IPS DF 4.7 (cell line): ENCODE measurements at regions not wholly inside any gene's neighbourhood (a gene's known extent, or its start where the extent isn't known, plus 50 kb on each side); places are given as distances from the start of the nearest gene placed in this dataset.
"Not testable (repeated sequence)": the region's sequence is repeated elsewhere in the genome, so short reads cannot be mapped to it uniquely, and the experiment has no call there.

ENCODE experiments used
- DNase-seq: peaks from one replicate; pipeline ENCODE4 v3.0.0-alpha.2; 2013; ENCODE audit warnings: low spot score; ENCODE audit errors: extremely low read depth

DNA sequence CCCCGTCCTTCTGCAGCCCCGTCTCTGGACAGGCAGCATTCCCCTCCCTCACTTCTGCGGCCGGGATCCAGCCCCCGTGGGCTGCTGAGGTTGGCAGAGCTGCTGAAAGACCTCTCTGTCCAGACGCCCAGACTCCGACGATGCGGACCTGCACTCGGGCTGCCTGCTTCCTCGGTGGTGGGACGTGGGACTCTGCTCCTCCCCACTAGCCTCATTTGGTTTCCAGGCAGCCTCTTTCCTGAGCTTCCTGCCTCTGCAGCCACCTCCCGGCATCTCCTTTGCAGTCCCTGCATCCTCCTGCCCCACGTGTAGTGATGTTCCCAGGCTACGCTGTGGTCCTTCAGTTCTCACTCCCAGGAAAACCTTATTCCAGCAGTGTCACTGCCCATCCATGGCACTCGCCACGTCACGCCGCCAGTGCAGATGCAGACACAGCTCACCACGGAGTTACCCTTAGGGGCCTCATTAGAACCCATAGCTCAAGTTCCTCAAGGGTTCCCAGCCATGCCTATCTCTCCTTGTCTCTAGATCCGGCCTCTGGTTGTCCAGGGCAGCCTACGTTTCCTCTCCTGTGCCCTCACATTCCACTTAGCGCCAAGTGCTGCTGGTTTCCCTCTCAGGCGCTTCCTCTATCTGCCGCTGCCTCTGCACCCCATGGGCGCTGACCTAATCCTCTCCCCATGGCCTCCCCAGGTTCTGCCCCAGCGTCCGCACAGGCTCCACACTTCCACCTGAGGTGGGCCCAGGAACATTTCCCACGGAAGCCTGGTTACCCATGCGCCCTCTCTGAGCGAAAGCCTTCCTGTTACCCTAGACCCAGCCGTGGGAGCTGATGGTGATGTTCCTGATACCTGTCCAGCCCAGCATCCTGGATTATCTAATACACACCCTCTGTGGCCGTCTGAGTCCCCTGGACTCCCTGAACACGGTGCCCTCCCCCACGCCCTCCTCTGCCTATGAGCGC lies 318.3 kb upstream of the MYT1L start:
- DNase-seq, result no peak

- DNase-seq, result no peak
Observed at GRCh38 chr2:2648094-2648493, 317.0 kb upstream of the MYT1L start.

GRCh38 chr2:2647141-2647541 lies 316.1 kb upstream of the MYT1L start:
- DNase-seq, result no peak

GRCh38 chr2:2646433-2647051 lies 315.5 kb upstream of the MYT1L start:
- DNase-seq, result no peak

DNA sequence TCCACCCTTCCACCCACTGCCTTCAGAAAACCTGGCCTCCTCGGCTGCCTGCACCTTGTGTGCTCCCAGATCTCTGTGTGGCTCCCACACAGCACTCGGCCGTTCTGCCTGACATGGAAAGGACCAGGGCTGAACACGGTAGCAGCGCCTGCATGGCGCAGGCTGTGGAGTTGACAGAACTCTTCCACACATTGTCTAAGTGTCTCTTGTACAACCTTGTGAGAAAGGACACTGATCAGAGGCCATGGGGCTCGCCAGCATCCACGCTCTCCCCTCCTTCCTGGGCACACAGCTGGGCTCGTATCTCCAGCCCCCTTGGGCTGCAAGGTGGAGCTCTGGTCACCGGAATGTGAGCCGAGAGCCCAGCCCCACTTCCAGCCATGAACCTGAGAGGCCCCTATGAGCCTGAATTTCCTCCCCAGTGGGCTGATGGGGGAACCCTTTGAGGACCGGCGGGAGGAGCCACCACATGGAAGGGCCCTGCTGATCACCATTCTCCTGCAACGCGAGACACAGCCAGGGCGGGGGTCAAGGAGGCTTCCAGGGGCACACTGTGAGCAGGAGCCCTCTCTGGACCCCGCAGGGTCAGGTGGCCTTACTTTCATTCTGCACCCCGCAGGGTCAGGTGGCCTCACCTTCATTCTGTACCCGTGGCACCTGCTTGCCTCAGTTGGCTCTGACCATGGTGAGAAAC lies 314.2 kb upstream of the MYT1L start:
- DNase-seq, result no peak

GRCh38 chr2:2644751-2645150 lies 313.7 kb upstream of the MYT1L start:
- not testable (repeated sequence) for DNase-seq

DNA sequence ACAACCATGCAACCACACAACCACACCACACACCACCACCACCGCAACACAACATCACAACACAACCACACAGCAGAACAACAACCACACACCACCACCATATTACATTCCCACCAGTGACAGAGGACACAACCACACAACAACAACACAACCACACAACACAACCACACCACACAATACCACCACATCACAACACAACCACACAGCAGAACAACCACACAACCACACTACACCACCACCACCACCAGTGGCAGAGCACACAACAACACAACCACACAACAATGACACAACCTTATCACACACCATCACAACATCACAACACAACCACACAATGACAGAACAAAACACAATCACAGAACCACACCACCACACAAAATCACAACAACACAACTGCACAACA lies 313.0 kb upstream of the MYT1L start:
- DNase-seq, result no peak

DNA sequence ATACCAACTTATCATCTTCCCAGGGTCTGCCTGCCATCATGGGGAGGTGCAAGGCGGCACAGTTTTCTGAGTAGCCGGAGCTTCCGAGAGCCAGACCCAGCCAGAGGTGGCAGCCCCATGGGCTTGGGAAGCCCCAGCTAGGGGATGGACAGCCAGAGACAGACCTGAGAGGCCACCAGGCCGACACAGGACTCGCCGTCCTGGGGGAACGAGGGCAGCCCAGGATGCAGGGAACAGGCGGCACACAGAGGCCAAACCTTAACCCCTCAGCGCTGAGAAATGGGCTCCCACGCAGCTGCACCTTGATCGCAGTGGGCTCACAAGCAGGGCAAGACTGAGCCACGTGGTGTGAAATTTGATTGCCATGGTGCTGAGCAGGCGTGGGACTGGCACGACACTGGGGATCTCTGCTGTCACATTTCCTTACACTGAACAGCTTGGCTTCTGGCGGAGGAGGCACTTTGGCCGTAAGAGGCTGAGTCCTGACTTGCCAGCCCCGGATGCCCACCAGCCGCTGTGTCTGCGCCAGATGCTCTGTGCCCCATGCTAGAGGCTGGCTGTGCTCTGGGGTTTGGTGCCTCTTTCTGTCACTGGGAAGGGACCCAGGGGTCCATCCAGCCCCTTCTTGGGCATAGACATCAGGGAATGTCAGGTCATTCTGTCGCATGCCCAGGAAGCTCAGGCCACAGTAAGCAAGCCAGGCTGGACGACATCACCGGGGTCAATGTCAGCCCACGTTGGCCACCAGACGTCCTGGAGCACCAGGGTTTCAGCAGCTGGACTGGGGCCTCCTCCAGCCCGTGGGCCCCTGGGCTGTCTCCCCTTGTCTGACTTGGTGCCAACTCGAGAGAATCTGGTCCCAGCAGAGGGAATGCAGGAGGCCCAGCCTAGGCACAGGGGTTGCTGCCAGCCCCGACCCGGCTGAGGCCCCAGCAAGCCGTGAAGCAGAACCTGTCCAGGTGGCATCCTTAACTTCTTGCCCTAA lies 312.1 kb upstream of the MYT1L start:
- no peak for DNase-seq

GRCh38 chr2:2641541-2642410 lies 310.7 kb upstream of the MYT1L start:
- DNase-seq, result no peak

DNA sequence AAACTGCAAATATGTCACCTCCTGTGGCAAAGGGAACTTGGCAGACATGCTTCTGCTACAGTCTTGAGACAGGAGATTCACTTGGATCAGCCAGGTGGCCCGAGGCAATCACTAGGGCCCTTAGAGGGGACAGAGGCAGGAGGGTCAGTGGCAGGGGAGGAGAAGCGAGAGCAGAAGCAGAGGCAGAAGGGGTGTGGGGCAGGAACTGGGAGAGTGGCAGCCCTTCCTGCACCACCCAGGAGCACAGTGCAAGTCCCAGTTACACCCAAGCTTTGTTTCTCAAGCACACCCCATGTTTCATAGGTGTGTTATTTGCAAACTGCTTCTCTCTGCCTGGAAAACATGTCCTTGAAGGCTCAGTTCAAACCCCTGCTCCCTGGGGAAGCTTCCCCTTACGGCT lies 309.7 kb upstream of the MYT1L start:
- DNase-seq, result no peak

DNA sequence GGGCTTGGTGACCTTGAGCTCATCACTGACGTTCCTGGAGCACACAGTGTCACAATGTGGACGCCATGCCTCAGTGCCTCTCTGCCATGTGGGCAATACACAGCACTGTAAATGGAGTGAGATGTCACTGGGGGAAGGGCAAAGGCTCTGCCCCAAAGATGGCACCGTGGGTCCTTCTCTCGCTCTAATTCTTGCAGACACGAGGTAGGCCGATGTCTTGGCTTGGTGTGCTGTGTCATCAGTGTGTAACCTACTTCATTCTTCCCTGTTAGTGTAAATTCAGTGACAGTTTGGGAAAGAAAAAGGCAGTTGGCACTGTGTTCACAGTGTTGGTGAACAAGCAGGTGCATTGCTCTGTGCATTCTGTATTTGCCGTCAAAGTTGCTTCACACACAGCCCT lies 309.3 kb upstream of the MYT1L start:
- DNase-seq, result no peak

DNA sequence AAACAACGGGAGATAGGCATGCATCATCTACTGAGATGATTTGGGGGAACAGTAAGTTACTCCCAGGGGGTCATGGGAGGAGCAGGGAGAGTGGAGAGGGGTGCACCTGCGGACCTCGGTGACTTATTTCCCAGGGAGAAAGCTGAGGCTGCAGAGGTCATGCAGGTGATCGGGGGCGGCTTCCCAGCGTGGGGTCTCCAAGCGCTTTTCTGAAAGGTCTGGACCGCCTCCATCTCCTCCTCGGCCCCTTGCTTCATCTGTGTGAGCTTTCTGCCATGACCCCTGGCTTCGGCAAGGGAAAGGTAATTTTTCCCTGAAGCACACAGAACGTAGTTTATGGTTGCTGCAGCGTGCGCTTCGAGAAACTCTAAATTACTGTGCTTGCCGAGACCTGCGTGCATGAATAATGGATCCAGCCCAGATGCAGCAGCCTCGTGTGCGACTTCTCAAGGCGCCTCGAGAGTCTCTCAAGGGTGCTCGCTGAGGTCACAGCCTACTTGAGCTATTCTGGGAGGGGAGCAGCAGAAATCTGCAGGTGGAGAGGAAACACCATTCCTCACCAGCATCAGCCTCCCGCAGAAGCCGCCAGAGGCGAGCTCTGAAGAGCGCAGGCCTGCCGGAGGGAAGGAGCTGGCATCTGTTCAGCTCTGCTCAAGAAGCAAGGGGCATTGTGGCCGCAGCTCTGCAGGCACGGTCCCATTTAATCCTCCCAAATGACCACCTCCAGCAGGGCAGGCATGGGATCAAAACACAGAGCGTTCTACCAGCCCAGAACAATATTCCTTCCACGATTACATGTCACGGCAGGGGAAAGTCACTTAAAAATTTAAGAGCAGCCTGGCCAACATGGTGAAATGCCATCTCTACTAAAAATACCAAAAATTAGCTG lies 308.4 kb upstream of the MYT1L start:
- no peak for DNase-seq

DNA sequence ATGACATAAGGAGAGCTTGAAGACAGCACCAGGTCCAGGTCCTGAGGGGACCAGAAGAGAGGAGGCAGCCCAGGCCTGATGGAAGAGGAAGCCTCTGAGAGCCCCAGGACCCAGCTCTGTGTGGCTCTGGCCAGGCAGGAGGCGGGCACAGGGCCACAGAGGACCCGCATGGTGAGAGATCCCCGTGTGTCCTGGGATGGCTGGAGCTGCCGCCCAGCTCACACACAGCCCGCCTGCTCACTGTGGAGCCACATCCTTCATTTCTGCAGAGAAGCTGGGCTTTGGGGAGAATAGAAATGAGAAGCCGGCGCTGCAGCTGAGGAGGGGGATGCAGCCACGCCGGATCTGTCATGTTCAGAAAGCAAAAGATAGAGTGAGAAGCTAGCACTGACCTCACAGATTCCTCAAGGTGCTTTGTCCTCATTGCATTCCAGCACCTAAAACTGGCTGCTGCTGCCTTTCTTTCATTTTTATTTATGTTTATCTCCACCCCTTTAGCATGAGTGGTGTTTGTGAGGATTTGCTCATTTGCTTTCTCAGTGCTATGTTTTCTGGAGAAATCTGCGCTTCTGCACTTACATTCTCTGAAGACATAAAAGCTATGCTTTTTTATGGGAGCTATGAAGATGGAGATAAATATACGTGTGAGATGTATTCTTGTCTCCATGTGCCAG lies 307.6 kb upstream of the MYT1L start:
- DNase-seq, result no peak

DNA sequence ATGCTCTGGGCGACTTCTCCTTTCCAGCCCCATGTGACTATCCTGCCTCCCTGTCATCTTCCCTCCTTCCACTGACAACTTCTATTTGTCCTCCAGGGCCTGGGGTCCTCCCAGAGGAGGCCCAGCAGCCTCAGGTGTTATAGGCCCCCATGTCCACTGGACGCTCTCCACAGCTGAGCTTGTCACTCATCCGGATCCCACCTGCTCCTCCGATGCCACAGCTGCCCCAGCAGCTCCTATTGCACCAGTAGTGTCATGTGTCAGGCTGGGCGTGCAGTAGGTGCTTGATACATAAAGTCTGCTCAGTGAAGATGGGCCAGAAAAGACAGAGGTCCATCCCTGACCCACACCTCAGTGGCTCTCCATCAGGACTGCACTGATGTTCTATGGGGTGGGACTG lies 305.7 kb upstream of the MYT1L start:
- DNase-seq, result no peak

GRCh38 chr2:2635025-2635528 lies 304.0 kb upstream of the MYT1L start:
- DNase-seq, result no peak

DNA sequence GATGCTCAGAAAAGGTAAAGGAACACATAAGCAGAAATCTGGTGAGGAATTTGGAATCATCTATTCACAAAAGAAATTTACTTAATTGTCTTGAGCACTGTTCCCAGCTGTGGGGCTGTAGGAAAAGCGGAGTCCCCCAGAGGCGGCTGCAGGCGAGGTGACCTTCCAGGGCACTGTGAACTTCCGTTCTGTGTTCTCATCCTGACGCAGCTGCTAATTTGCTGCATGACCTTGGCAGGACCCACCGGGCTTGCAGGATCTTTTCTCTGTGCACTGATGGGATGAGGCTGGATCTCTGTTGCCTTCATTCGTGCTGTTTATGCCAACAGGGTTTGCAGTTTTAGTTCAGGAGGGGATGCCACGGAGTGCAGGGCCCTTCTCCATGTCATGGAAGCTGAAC lies 301.9 kb upstream of the MYT1L start:
- DNase-seq, result no peak

DNA sequence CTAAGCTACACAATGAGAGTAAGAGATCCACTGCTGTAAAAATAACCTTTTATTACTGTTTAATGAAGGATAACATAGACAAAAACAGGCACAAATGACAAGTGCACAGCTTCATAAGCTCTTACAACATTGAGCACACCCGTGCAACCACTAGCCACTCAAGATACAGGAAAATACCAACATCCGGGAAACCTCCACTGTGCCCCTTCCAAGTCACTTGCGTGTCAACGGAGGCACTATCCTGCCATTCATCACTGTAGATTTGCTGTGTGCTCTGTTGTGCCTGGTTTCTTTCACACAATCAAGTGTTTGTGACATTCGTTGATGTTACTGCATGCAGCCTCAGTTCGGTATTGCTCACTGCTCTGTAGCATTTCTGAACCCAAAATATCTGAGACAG lies 292.9 kb upstream of the MYT1L start:
- no peak for DNase-seq

- no peak for DNase-seq
Observed at GRCh38 chr2:2621855-2622254, 290.8 kb upstream of the MYT1L start.
